ENCODE measurements at regions not wholly inside any gene's neighbourhood (a gene's known extent, or its start where the extent isn't known, plus 50 kb on each side); places are given as distances from the start of the nearest gene placed in this dataset.

DNA sequence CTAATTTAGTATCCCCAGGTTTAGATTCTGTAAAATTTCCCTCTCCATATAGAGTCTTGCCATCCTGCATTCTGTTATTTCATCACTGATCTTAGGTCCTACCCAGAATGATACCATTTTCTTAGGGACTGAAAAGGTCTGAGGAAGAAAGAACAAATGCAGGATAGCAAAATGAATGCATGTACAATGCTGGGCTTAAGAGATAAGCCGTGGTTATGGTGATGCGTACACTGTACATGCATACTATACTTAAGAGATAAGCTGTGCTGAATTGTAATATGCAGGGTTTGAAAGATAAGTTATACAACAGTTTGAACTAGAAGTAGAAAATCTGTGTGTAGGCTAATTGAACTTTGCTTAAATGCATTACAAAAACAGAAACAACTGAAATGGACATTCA lies 416.2 kb downstream of the C12orf50 start:
- H3K27me3 ChIP-seq (replicated peaks in 2 of 5; ENCODE audit: control insufficient read depth in 4 of 5, insufficient read depth in 5 of 5, low read length in 4 of 5), result no peaks in the 10 kb centered on the region
- no CpG with 5 or more reads among the region's 2 CpGs for whole genome bisulfite sequencing (ENCODE audit: insufficient coverage)
- no peak overlapping the region for H3K27ac ChIP-seq (ENCODE audit: insufficient read depth in 1 of 2, low read depth in 1 of 2, low read length in 2 of 2, poor library complexity in 1 of 2, severe bottlenecking in 2 of 2)
- no peaks in the 10 kb centered on the region for H3K4me1 ChIP-seq (ENCODE audit: control extremely low read depth in 1 of 4, control insufficient read depth in 4 of 4, insufficient read depth in 4 of 4, low read length in 3 of 4)
- H3K9me3 ChIP-seq (ENCODE audit: control extremely low read depth in 1 of 5, control insufficient read depth in 4 of 5, insufficient read depth in 2 of 5, low read depth in 1 of 5, low read length in 4 of 5), result no peaks in the 10 kb centered on the region
- DNase-seq, result peak in 2 of 3 donors; percentile 2 to 6
- H3K4me3 ChIP-seq (ENCODE audit: control insufficient read depth in 1 of 7, extremely low read depth in 1 of 7, insufficient read depth in 4 of 7, low read depth in 2 of 7, low read length in 6 of 7), result no peak overlapping the region
- CTCF ChIA-PET, result no interaction called here
- POLR2A ChIA-PET, result no interaction called here
- no peaks in the 10 kb centered on the region for H3K36me3 ChIP-seq (ENCODE audit: control insufficient read depth in 4 of 4, insufficient read depth in 4 of 4, low read length in 3 of 4)

DNA sequence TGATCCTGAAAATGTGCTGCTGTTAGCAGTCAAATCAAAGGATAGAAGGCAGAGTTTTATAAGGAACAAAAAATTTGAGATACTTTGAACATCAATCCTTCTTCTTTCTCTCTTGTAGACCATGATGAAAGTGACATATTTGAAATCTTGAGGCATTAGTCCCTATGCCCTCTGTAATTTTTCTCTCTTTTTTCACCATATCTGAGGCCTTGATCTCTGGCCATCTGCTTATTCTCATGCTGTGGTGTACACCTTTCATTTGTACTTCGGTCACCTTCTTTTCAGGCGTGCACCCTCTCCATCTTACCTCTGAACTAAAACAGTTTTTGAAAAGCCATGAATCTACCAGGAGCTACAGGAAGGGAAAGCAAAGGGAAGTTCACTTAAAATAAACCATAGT lies 420.9 kb downstream of the C12orf50 start:
- Histone ChIP-seq H3K4me3 (ENCODE audit: control insufficient read depth in 1 of 7, extremely low read depth in 1 of 7, insufficient read depth in 4 of 7, low read depth in 2 of 7, low read length in 6 of 7) (no peak overlapping the region), H3K27ac (ENCODE audit: insufficient read depth in 1 of 2, low read depth in 1 of 2, low read length in 2 of 2, poor library complexity in 1 of 2, severe bottlenecking in 2 of 2) (no peak overlapping the region), H3K36me3 (ENCODE audit: control insufficient read depth in 4 of 4, insufficient read depth in 4 of 4, low read length in 3 of 4) (no peaks in the 10 kb centered on the region), H3K9me3 (ENCODE audit: control extremely low read depth in 1 of 5, control insufficient read depth in 4 of 5, insufficient read depth in 2 of 5, low read depth in 1 of 5, low read length in 4 of 5) (no peaks in the 10 kb centered on the region), H3K4me1 (ENCODE audit: control extremely low read depth in 1 of 4, control insufficient read depth in 4 of 4, insufficient read depth in 4 of 4, low read length in 3 of 4) (no peaks in the 10 kb centered on the region), H3K27me3 (replicated peaks in 2 of 5; ENCODE audit: control insufficient read depth in 4 of 5, insufficient read depth in 5 of 5, low read length in 4 of 5) (no peaks in the 10 kb centered on the region)
- WGBS (ENCODE audit: insufficient coverage), result no CpG with 5 or more reads among the region's 2 CpGs
- POLR2A ChIA-PET, result no interaction called here
- DNase-seq, result no peak
- CTCF ChIA-PET, result no interaction called here

DNA sequence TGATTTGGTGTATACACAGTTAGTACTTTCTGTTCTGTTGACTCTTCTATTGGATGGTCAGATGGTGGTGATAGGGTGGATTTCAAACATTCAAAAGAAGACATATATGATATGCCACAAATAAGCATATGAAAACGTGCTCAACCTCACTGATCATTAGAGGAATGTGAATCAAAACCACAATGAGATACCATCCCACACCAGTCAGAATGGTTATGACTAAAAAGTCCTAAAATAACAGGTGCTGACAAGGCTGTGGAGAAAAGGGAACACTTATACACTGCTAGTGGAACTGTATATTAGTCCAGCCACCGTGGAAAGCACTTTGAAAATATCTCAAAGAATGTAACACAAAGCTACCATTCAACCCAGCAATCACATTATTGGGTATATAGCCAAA lies 425.5 kb downstream of the C12orf50 start:
- no peak for DNase-seq
- Histone ChIP-seq H3K4me1 (ENCODE audit: control extremely low read depth in 1 of 4, control insufficient read depth in 4 of 4, insufficient read depth in 4 of 4, low read length in 3 of 4) (no peaks in the 10 kb centered on the region), H3K27ac (ENCODE audit: insufficient read depth in 1 of 2, low read depth in 1 of 2, low read length in 2 of 2, poor library complexity in 1 of 2, severe bottlenecking in 2 of 2) (no peak overlapping the region), H3K36me3 (ENCODE audit: control insufficient read depth in 4 of 4, insufficient read depth in 4 of 4, low read length in 3 of 4) (no peaks in the 10 kb centered on the region), H3K9me3 (ENCODE audit: control extremely low read depth in 1 of 5, control insufficient read depth in 4 of 5, insufficient read depth in 2 of 5, low read depth in 1 of 5, low read length in 4 of 5) (no peaks in the 10 kb centered on the region), H3K4me3 (ENCODE audit: control insufficient read depth in 1 of 7, extremely low read depth in 1 of 7, insufficient read depth in 4 of 7, low read depth in 2 of 7, low read length in 6 of 7) (no peak overlapping the region), H3K27me3 (replicated peaks in 2 of 5; ENCODE audit: control insufficient read depth in 4 of 5, insufficient read depth in 5 of 5, low read length in 4 of 5) (no peaks in the 10 kb centered on the region)
- no CpG with 5 or more reads among the region's 2 CpGs for WGBS (ENCODE audit: insufficient coverage)
- CTCF ChIA-PET, result no interaction called here
- POLR2A ChIA-PET, result no interaction called here

DNA sequence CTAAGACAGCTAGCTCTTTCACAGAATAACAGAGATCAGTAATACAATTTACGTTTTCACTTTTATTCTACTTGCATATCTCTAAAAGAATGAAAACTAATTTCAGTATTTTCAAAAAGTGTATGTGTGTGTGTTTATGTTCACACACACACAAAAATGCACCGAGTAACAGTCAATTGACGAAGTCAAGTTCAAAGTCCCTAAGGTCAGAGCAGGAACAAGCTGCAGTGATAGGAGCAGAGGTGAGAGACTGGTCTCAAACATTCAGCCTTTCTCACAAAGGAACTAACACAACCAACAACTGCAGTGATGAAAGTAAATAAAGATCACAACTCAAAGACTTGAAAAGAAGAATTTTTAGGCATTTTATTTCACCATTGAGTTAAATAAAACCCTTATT lies 429.7 kb downstream of the C12orf50 start:
- no peaks in the 10 kb centered on the region for H3K4me1 ChIP-seq (ENCODE audit: control extremely low read depth in 1 of 4, control insufficient read depth in 4 of 4, insufficient read depth in 4 of 4, low read length in 3 of 4)
- WGBS (ENCODE audit: insufficient coverage), result no CpG with 5 or more reads among the region's 3 CpGs
- H3K36me3 ChIP-seq (ENCODE audit: control insufficient read depth in 4 of 4, insufficient read depth in 4 of 4, low read length in 3 of 4), result no peaks in the 10 kb centered on the region
- no peak for DNase-seq
- H3K27ac ChIP-seq (ENCODE audit: insufficient read depth in 1 of 2, low read depth in 1 of 2, low read length in 2 of 2, poor library complexity in 1 of 2, severe bottlenecking in 2 of 2), result no peak overlapping the region
- CTCF ChIA-PET, result no interaction called here
- POLR2A ChIA-PET, result no interaction called here
- H3K9me3 ChIP-seq (ENCODE audit: control extremely low read depth in 1 of 5, control insufficient read depth in 4 of 5, insufficient read depth in 2 of 5, low read depth in 1 of 5, low read length in 4 of 5), result no peaks in the 10 kb centered on the region
- H3K4me3 ChIP-seq (ENCODE audit: control insufficient read depth in 1 of 7, extremely low read depth in 1 of 7, insufficient read depth in 4 of 7, low read depth in 2 of 7, low read length in 6 of 7), result no peak overlapping the region
- H3K27me3 ChIP-seq (replicated peaks in 2 of 5; ENCODE audit: control insufficient read depth in 4 of 5, insufficient read depth in 5 of 5, low read length in 4 of 5), result no peaks in the 10 kb centered on the region

DNA sequence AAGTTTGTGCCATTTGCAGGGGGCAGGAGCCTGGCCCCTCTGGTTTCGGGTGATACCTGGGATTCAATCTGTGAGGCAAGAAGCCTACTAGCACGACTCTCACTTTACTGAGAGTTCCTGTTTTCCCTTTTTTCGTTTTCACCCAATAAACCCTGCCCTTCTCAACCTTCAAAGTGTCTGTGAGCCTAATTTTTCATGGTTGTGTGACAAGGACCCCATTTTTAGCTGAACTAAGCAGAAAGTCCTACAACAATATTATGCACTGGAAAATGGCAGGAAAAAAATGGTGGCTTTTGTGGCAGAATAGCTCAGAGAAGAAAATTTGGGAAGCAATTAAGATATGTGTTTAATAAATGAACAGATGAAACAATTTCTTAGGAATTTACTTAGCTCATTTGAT lies 432.1 kb downstream of the C12orf50 start:
- Histone ChIP-seq H3K27ac (ENCODE audit: insufficient read depth in 1 of 2, low read depth in 1 of 2, low read length in 2 of 2, poor library complexity in 1 of 2, severe bottlenecking in 2 of 2) (no peak overlapping the region), H3K27me3 (replicated peaks in 2 of 5; ENCODE audit: control insufficient read depth in 4 of 5, insufficient read depth in 5 of 5, low read length in 4 of 5) (no peaks in the 10 kb centered on the region), H3K9me3 (ENCODE audit: control extremely low read depth in 1 of 5, control insufficient read depth in 4 of 5, insufficient read depth in 2 of 5, low read depth in 1 of 5, low read length in 4 of 5) (no peaks in the 10 kb centered on the region), H3K4me3 (ENCODE audit: control insufficient read depth in 1 of 7, extremely low read depth in 1 of 7, insufficient read depth in 4 of 7, low read depth in 2 of 7, low read length in 6 of 7) (no peak overlapping the region), H3K36me3 (ENCODE audit: control insufficient read depth in 4 of 4, insufficient read depth in 4 of 4, low read length in 3 of 4) (no peaks in the 10 kb centered on the region), H3K4me1 (ENCODE audit: control extremely low read depth in 1 of 4, control insufficient read depth in 4 of 4, insufficient read depth in 4 of 4, low read length in 3 of 4) (no peaks in the 10 kb centered on the region)
- ChIA-PET POLR2A (no interaction called here), CTCF (no interaction called here)
- WGBS (ENCODE audit: insufficient coverage), result 66% methylated on average over 2 of the region's 3 CpGs
- DNase-seq, result no peak

DNA sequence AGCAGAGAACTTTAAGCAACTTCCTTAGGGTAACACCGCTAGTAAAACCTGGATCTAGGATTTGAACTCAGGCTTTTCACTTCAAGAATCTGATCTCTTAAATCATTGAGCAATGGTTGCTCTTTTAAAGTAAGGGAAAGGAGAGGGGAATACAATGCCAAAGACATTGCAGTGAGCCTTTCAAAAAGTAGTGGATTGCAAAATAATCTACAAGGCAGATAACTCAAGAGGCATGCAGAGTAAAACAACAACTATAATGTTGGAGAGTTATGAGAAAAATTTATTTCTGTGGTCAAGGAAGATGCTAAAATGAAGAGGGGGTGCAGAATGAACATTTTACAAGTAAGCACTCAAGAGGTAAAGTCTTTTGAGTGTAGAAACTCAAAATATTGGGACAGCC lies 432.6 kb downstream of the C12orf50 start:
- POLR2A ChIA-PET, result no interaction called here
- Histone ChIP-seq H3K27me3 (replicated peaks in 2 of 5; ENCODE audit: control insufficient read depth in 4 of 5, insufficient read depth in 5 of 5, low read length in 4 of 5) (no peaks in the 10 kb centered on the region), H3K9me3 (ENCODE audit: control extremely low read depth in 1 of 5, control insufficient read depth in 4 of 5, insufficient read depth in 2 of 5, low read depth in 1 of 5, low read length in 4 of 5) (no peaks in the 10 kb centered on the region), H3K27ac (ENCODE audit: insufficient read depth in 1 of 2, low read depth in 1 of 2, low read length in 2 of 2, poor library complexity in 1 of 2, severe bottlenecking in 2 of 2) (no peak overlapping the region), H3K4me3 (ENCODE audit: control insufficient read depth in 1 of 7, extremely low read depth in 1 of 7, insufficient read depth in 4 of 7, low read depth in 2 of 7, low read length in 6 of 7) (no peak overlapping the region), H3K4me1 (ENCODE audit: control extremely low read depth in 1 of 4, control insufficient read depth in 4 of 4, insufficient read depth in 4 of 4, low read length in 3 of 4) (no peaks in the 10 kb centered on the region), H3K36me3 (ENCODE audit: control insufficient read depth in 4 of 4, insufficient read depth in 4 of 4, low read length in 3 of 4) (no peaks in the 10 kb centered on the region)
- CTCF ChIA-PET, result no interaction called here
- no CpG with 5 or more reads among the region's 1 CpG for WGBS (ENCODE audit: insufficient coverage)
- no peak for DNase-seq

DNA sequence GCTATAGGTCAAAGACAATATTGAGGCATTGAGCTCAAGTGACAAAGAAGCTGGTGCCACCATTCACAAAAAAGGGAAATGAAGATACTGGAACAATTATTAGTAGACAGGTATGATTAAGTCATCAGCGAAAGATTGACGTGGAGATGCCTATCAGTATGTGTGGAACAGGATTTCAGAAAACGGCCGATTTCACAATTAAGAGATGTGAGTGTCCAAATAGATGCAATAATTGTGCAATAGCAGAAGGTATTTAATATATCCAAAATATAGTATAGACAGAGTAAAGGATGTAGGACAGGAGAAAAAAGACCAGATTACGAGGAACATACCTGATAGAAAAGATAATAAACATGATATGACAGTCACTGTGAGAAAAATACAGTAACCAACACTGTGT lies 433.1 kb downstream of the C12orf50 start:
- no peaks in the 10 kb centered on the region for H3K27me3 ChIP-seq (replicated peaks in 2 of 5; ENCODE audit: control insufficient read depth in 4 of 5, insufficient read depth in 5 of 5, low read length in 4 of 5)
- WGBS (ENCODE audit: insufficient coverage), result 83% methylated on average over 2 of the region's 5 CpGs

More for the DNA sequence above, 433.1 kb downstream of the C12orf50 start:
- no peaks in the 10 kb centered on the region for H3K36me3 ChIP-seq (ENCODE audit: control insufficient read depth in 4 of 4, insufficient read depth in 4 of 4, low read length in 3 of 4)
- H3K4me1 ChIP-seq (ENCODE audit: control extremely low read depth in 1 of 4, control insufficient read depth in 4 of 4, insufficient read depth in 4 of 4, low read length in 3 of 4), result no peaks in the 10 kb centered on the region
- H3K9me3 ChIP-seq (ENCODE audit: control extremely low read depth in 1 of 5, control insufficient read depth in 4 of 5, insufficient read depth in 2 of 5, low read depth in 1 of 5, low read length in 4 of 5), result no peaks in the 10 kb centered on the region
- H3K4me3 ChIP-seq (ENCODE audit: control insufficient read depth in 1 of 7, extremely low read depth in 1 of 7, insufficient read depth in 4 of 7, low read depth in 2 of 7, low read length in 6 of 7), result no peak overlapping the region
- no peak overlapping the region for H3K27ac ChIP-seq (ENCODE audit: insufficient read depth in 1 of 2, low read depth in 1 of 2, low read length in 2 of 2, poor library complexity in 1 of 2, severe bottlenecking in 2 of 2)
- POLR2A ChIA-PET, result no interaction called here
- CTCF ChIA-PET, result no interaction called here
- no peak for DNase-seq

All from common myeloid progenitor, CD34-positive (primary cell).